Thoracic aorta (tissue), 2 donors: ENCODE measurements at regions not wholly inside any gene's neighbourhood (a gene's known extent, or its start where the extent isn't known, plus 50 kb on each side); places are given as distances from the start of the nearest gene placed in this dataset.

Source experiments
- ATAC-seq: fragments of 150-250 bp; one replicate; pipeline ENCODE4 v1.8.0; 2017; ENCODE audit warnings: low read depth; ENCODE audit not compliant: insufficient number of reproducible peaks, low FRiP score
- DNase-seq: peaks from one replicate; pipeline ENCODE4 v3.0.0-alpha.2; 2020; ENCODE audit warnings: low spot score
- H3K27ac ChIP-seq, 2 donors: fragments of 200-600 bp; sonication (generic); 1 replicate in 1 of 2; 2 replicates in 1 of 2; pipeline ENCODE4 v1.5.1; 2016; ENCODE audit warnings: mild to moderate bottlenecking in 2 of 2, moderate library complexity in 2 of 2
- H3K27me3 ChIP-seq: fragments of 200-600 bp; sonication (generic); replicated peaks from 2 replicates; pipeline ENCODE4 v1.6.0; 2016; ENCODE audit warnings: mild to moderate bottlenecking; ENCODE audit not compliant: insufficient read depth
- H3K36me3 ChIP-seq: fragments of 200-600 bp; sonication (generic); one replicate; pipeline ENCODE4 v1.5.1; 2016
- H3K4me1 ChIP-seq, 2 donors: fragments of 200-600 bp; sonication (generic); 1 replicate in 1 of 2; 2 replicates in 1 of 2; pipeline versions ENCODE4 v1.5.1 to v1.6.0; 2016; ENCODE audit warnings: low read depth in 2 of 2, mild to moderate bottlenecking in 1 of 2; ENCODE audit not compliant: control insufficient read depth in 1 of 2
- H3K4me3 ChIP-seq: fragments of 200-600 bp; sonication (generic); 2 replicates; pipeline ENCODE4 v1.5.1; 2016; ENCODE audit warnings: mild to moderate bottlenecking
- H3K9me3 ChIP-seq: fragments of 200-600 bp; sonication (generic); 2 replicates; pipeline ENCODE4 v1.5.1; 2016
- TF ChIP-seq, protein P1 (sequence below): fragments of 200-600 bp; sonication (generic); IDR thresholded peaks from one replicate; pipeline ENCODE4 v1.5.1; 2019; ENCODE audit warnings: antibody characterized with exemption

DNA sequence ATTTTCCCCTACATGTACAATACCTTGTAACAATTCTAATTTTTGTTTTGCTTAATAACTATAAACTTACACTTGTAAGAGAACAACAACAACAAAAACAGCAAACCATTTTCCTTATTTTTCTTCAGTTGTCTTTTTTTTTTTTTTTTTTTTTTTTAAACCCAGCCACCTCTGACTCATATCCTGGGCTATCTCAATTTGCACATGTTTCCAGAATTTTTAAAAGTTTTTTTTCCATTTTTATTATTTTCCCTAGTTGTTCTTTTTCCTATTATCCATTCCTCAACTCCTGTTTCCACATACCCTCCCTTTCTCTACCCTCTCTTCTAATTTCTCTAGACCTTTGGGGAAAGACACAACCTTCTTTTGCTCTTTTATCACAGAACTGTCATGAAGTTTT, 112.5 kb downstream of the EFEMP1 start:
- Histone ChIP-seq H3K27me3 (no peaks in the 10 kb centered on the region), H3K36me3 (no peaks in the 10 kb centered on the region), H3K4me1 (peaks cover 0 to 39% of the 10 kb centered on the region in 2 donors), H3K9me3 (no peaks in the 10 kb centered on the region), H3K4me3 (no peak overlapping the region), H3K27ac (no peak overlapping the region)
- ATAC-seq, result no peak
- TF ChIP-seq, protein P1, sequence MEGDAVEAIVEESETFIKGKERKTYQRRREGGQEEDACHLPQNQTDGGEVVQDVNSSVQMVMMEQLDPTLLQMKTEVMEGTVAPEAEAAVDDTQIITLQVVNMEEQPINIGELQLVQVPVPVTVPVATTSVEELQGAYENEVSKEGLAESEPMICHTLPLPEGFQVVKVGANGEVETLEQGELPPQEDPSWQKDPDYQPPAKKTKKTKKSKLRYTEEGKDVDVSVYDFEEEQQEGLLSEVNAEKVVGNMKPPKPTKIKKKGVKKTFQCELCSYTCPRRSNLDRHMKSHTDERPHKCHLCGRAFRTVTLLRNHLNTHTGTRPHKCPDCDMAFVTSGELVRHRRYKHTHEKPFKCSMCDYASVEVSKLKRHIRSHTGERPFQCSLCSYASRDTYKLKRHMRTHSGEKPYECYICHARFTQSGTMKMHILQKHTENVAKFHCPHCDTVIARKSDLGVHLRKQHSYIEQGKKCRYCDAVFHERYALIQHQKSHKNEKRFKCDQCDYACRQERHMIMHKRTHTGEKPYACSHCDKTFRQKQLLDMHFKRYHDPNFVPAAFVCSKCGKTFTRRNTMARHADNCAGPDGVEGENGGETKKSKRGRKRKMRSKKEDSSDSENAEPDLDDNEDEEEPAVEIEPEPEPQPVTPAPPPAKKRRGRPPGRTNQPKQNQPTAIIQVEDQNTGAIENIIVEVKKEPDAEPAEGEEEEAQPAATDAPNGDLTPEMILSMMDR, result no peak
- DNase-seq, result no peak

DNA sequence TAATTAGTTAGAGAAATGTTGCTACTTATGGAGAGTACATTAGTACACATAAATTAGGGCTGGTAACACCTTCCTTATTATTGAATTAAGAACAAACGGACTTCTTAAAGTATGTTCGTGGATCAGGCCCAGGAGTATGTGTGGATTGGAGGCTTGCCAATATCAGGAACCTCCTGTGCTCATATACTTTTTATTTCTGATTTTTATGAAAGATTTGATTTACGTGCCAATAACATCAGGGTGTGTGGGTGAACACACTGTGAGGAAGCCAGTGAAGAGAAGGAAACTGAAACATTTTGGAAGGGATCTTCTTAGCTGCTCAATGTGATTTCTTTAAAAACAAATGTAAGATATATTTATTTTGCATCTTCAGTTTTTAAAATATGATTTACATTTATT, 113.0 kb downstream of the EFEMP1 start:
- no peaks in the 10 kb centered on the region for H3K36me3 ChIP-seq
- no peaks in the 10 kb centered on the region for H3K9me3 ChIP-seq
- H3K27me3 ChIP-seq, result no peaks in the 10 kb centered on the region
- H3K27ac ChIP-seq, result no peak overlapping the region
- TF ChIP-seq, protein P1, result no peak
- no peak for DNase-seq
- H3K4me1 ChIP-seq, result peaks cover 3 to 43% of the 10 kb centered on the region in 2 donors
- no peak overlapping the region for H3K4me3 ChIP-seq
- ATAC-seq, result no peak

DNA sequence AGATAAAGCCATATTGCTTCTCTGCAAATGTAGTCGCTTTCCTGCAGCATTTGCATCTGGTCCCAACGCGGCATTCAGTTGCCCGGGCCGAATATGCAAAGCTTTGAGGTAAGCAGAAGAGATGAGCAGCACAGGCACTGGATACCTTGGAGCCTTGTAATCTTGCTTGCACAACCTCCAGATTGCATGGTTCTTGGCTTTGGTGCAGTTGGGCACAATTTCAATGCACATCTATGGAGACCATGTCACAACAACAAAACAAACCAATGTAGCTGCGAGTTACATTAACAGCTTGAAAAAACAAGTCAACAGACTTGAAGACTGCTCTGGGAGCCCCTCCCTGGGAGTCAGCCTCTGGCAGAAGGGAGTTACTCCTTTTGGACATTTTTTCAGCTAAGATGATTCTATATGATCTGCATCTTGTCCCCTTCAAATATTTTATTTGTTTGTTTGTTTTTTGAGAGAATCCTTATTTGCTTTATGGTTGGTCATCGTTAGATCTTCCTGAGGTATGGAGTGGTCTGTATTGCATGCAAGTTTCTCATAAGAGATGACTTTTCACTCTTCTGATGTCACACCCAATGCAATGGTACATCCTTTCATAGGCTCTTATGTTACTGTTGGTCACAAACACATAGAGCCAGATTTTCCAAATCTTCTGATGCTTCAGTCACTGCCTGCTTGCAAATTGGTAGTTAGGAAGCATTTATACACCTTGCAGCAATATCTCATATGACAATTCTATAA, 113.5 kb downstream of the EFEMP1 start:
- no peaks in the 10 kb centered on the region for H3K36me3 ChIP-seq
- H3K4me1 ChIP-seq, result peaks cover 5 to 49% of the 10 kb centered on the region in 2 donors
- no peaks in the 10 kb centered on the region for H3K9me3 ChIP-seq
- no peaks in the 10 kb centered on the region for H3K27me3 ChIP-seq
- no peak for ATAC-seq
- no peak for DNase-seq
- TF ChIP-seq, protein P1, result no peak
- no peak overlapping the region for H3K4me3 ChIP-seq
- H3K27ac ChIP-seq, result no peak overlapping the region

DNA sequence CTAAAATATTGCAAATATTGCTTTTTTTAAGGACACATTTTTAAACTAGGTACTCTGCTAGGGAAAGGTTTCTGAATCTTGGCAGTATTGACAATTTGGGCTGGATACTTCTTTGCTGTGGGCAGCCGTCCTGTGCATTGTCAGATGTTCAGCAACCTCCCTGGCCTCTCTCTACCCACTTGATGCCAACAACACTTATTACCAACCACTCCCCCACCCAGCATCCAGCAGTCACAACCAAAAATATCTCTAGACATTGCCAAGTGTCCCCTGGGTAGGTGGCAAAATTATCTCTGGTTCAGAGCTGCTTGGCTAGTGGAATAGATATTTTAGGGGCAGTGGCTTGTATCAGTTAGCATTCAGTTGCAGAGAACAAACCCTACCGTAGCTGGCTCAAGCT, 114.3 kb upstream of the PNPT1 start:
- ATAC-seq (no peak), DNase-seq (no peak)
- H3K36me3 ChIP-seq, result no peaks in the 10 kb centered on the region
- no peaks in the 10 kb centered on the region for H3K27me3 ChIP-seq
- H3K27ac ChIP-seq, result no peak overlapping the region
- peaks cover 5 to 60% of the 10 kb centered on the region in 2 donors for H3K4me1 ChIP-seq
- no peaks in the 10 kb centered on the region for H3K9me3 ChIP-seq
- TF ChIP-seq, protein P1, result no peak
- no peak overlapping the region for H3K4me3 ChIP-seq

DNA sequence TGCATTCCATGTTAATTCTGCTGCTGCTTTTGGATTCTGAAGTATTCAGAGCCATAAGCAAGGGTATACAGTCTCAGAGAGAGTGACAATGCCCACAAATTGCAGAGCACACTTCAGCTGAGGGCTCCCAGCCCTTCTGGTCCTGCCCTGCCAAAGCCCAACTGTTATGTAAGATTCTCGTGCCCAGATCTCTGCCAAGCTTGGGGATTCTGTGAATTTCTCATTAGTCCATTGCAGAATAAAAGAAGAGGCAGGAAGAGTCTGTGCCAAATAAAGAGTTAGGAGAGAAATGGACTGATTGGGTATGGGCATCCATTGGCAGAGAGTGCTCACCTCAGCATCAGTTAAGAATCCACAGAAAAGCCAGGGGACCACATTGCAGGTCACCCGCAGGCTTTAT, 112.0 kb upstream of the PNPT1 start:
- no peaks in the 10 kb centered on the region for H3K9me3 ChIP-seq
- no peaks in the 10 kb centered on the region for H3K36me3 ChIP-seq
- H3K4me1 ChIP-seq, result peaks cover 5 to 47% of the 10 kb centered on the region in 2 donors
- no peak overlapping the region for H3K4me3 ChIP-seq
- TF ChIP-seq, protein P1, result no peak
- DNase-seq (no peak), ATAC-seq (no peak)
- no peaks in the 10 kb centered on the region for H3K27me3 ChIP-seq
- H3K27ac ChIP-seq, result no peak overlapping the region
